ENCODE measurements at regions not wholly inside any gene's neighbourhood (a gene's known extent, or its start where the extent isn't known, plus 50 kb on each side); places are given as distances from the start of the nearest gene placed in this dataset.

- peak overlapping the region; percentile 70 for H3K9ac ChIP-seq (ENCODE audit: low read length)
- RAD21 ChIA-PET (ENCODE audit: low non-redundant PET in 1 of 2, low total read pairs in 2 of 2, uncharacterized antibody in 2 of 2, unreplicated experiment in 2 of 2): interaction anchor here in 1 of 2 experiments (1.8 to 2.0 kb wide), 2 partner anchors 36 to 60 kb away, joined by 5 read pairs; no protein-coding TSS in a partner anchor
Observed at GRCh38 chr3:11095932-11096265, 58.4 kb upstream of the HRH1 start.

More at GRCh38 chr3:11095932-11096265, 58.4 kb upstream of the HRH1 start:
- no TSS peak for BruUV-seq (replicated peaks)
- Histone ChIP-seq H3K9me2 (ENCODE audit: insufficient read depth) (no peaks in the 10 kb centered on the region), H3K4me1 (ENCODE audit: control insufficient read depth in 1 of 2, insufficient read depth in 2 of 2, low read length in 2 of 2) (peaks cover 22 to 32% of the 10 kb centered on the region in 2 experiments; a peak in 3 of 4 replicates), H3K4me2 (ENCODE audit: low read length) (peak overlapping the region; percentile 90), H2AFZ (ENCODE audit: low read depth, low read length, poor library complexity, severe bottlenecking) (peak overlapping the region; percentile 94), H3K79me2 (ENCODE audit: insufficient read depth, low read length) (no peaks in the 10 kb centered on the region), H3K4me3 (replicated peaks in 1 of 2; ENCODE audit: low read depth in 1 of 2, low read length in 2 of 2) (peak overlapping the region; percentile 44 to 56), H4K20me1 (ENCODE audit: insufficient read depth) (no peaks in the 10 kb centered on the region), H3K36me3 (ENCODE audit: control insufficient read depth in 1 of 2, insufficient read depth in 2 of 2, low read length in 2 of 2) (no peaks in the 10 kb centered on the region), H3K9me3 (ENCODE audit: control insufficient read depth in 1 of 2, insufficient read depth in 1 of 2, low read depth in 1 of 2, low read length in 2 of 2) (no peaks in the 10 kb centered on the region; a peak in 1 of 4 replicates), H3K27ac (ENCODE audit: low read depth, low read length) (peak overlapping the region; percentile 76), H3K27me3 (ENCODE audit: insufficient read depth, low read length) (no peaks in the 10 kb centered on the region)
- DNase-seq (ENCODE audit: low read depth, low spot score) (peak; percentile 48), ATAC-seq (peak; percentile 76)
- ChIA-PET POLR2A (interaction anchor here (0.8 to 1.7 kb wide), 6 partner anchors 10 to 674 kb away, joined by 3 to 4 read pairs (median 4); partner anchors contain the start of gene HRH1), CTCF (interaction anchor here (1.0 to 1.8 kb wide), 8 partner anchors 10 to 239 kb away, joined by 3 to 10 read pairs (median 4); no protein-coding TSS in a partner anchor)
- TF ChIP-seq FOSL1 (IDR thresholded peaks at IDR 0.05; ENCODE audit: low read depth) (no peak), CEBPB (IDR thresholded peaks at IDR 0.05; ENCODE audit: low read depth) (no peak), RAD21 (IDR thresholded peaks at IDR 0.05; ENCODE audit: low read depth) (peak; percentile 65), ELF1 (IDR thresholded peaks at IDR 0.05; ENCODE audit: borderline replicate concordance, low read depth) (no peak), EZH2phosphoT487 (IDR thresholded peaks at IDR 0.05; ENCODE audit: borderline replicate concordance) (no peak), CBX3 (IDR thresholded peaks at IDR 0.05; ENCODE audit: low read depth) (no peak; the same call in 1 of the 2 replicates), MAX (IDR thresholded peaks at IDR 0.05) (no peak), CTCF (IDR thresholded peaks at IDR 0.05 in 2 of 3, conservative IDR thresholded peaks at IDR 0.05 in 1 of 3; ENCODE audit: borderline replicate concordance in 1 of 3, insufficient read depth in 1 of 3, low read depth in 2 of 3, low read length in 2 of 3) (peak; percentile 46 to 67 (median 60); a peak in 5 of 6 replicates), ATF3 (IDR thresholded peaks at IDR 0.05) (no peak), EGR1 (IDR thresholded peaks at IDR 0.05; ENCODE audit: low read depth) (no peak), SIN3A (IDR thresholded peaks at IDR 0.05; ENCODE audit: low read depth) (no peak)
- intact Hi-C loops (cut with micrococcal nuclease): loop anchor here (1.0 kb wide), 1 partner anchor 41 kb away; no protein-coding TSS in a partner anchor
